ENCODE measurements at regions not wholly inside any gene's neighbourhood (a gene's known extent, or its start where the extent isn't known, plus 50 kb on each side); places are given as distances from the start of the nearest gene placed in this dataset.

DNA sequence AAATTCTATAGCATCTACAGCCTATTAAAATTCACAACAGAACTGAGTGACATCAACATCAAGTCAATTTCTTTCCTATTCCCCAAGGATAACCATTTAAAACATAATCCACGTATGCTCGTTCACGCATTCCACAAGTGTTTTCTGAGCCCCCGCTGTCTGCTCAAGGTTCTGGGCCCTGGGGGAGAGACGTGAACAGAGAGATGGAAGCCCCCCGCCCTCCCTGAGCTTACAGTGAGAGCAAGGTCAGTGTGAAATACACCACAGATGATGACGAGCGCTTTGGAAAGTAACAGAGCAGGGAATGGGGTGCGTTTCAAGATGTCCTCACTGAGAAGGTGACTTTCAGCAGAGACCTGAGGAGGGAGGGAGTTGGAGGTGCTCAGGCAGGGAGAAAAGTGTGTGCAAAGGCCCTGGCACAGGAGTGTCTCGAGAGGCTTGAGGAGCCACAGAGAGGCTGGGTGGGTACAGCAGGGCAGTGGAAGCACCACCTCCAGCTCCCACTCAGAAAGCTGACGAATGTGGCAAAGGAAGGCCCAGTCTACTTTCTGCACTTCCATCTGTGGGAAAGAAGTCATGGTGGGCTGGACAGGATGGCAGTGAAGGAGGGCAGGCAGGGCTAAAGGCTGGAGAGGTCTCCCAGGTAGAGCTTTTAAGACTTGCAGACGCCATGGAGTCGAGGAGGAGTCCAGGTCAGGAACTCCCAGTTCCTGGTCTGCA lies 88.3 kb downstream of the DLL1 start:
- no peak overlapping the region for H3K27ac ChIP-seq (ENCODE audit: low read depth in 2 of 2, low read length in 1 of 2)
- no peaks in the 10 kb centered on the region for H3F3A ChIP-seq (replicated peaks; ENCODE audit: insufficient read depth)
- no peak for DNase-seq
- peaks cover 0 to 8% of the 10 kb centered on the region in 2 experiments; a peak in 1 of 4 replicates for H3K4me1 ChIP-seq (ENCODE audit: control insufficient read depth in 1 of 2, insufficient read depth in 2 of 2, low read depth in 1 of 2, low read length in 1 of 2)
- ChIA-PET POLR2A (no interaction called here), CTCF (no interaction called here)
- WGBS (ENCODE audit: low lambda C conversion rate), result 36% methylated on average over 13 of the region's 13 CpGs
- no peak overlapping the region for H3K9ac ChIP-seq
- H3K4me3 ChIP-seq (ENCODE audit: low read depth in 2 of 2, low read length in 1 of 2), result no peak overlapping the region
- TF ChIP-seq, protein P1, sequence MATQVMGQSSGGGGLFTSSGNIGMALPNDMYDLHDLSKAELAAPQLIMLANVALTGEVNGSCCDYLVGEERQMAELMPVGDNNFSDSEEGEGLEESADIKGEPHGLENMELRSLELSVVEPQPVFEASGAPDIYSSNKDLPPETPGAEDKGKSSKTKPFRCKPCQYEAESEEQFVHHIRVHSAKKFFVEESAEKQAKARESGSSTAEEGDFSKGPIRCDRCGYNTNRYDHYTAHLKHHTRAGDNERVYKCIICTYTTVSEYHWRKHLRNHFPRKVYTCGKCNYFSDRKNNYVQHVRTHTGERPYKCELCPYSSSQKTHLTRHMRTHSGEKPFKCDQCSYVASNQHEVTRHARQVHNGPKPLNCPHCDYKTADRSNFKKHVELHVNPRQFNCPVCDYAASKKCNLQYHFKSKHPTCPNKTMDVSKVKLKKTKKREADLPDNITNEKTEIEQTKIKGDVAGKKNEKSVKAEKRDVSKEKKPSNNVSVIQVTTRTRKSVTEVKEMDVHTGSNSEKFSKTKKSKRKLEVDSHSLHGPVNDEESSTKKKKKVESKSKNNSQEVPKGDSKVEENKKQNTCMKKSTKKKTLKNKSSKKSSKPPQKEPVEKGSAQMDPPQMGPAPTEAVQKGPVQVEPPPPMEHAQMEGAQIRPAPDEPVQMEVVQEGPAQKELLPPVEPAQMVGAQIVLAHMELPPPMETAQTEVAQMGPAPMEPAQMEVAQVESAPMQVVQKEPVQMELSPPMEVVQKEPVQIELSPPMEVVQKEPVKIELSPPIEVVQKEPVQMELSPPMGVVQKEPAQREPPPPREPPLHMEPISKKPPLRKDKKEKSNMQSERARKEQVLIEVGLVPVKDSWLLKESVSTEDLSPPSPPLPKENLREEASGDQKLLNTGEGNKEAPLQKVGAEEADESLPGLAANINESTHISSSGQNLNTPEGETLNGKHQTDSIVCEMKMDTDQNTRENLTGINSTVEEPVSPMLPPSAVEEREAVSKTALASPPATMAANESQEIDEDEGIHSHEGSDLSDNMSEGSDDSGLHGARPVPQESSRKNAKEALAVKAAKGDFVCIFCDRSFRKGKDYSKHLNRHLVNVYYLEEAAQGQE (IDR thresholded peaks at IDR 0.05; ENCODE audit: low read depth, low read length), result no peak
- TF ChIP-seq POLR2AphosphoS5 (IDR thresholded peaks at IDR 0.05; ENCODE audit: low read depth, low read length), result no peak
- TF ChIP-seq GABPA (IDR thresholded peaks at IDR 0.05; ENCODE audit: low read depth), result no peak
- TF ChIP-seq RFX5 (IDR thresholded peaks at IDR 0.05; ENCODE audit: low read length), result no peak
- no peak for TF ChIP-seq JUND (IDR thresholded peaks at IDR 0.05)
- no peak for TF ChIP-seq CHD2 (IDR thresholded peaks at IDR 0.05; ENCODE audit: low read length, partially characterized antibody)
- TF ChIP-seq EP300 (IDR thresholded peaks at IDR 0.05; ENCODE audit: borderline replicate concordance in 1 of 2, low read depth in 1 of 2, low read length in 1 of 2), result no peak
- no peak for TF ChIP-seq RAD21 (IDR thresholded peaks at IDR 0.05; ENCODE audit: low read length)
- no peak for TF ChIP-seq RCOR1 (IDR thresholded peaks at IDR 0.05; ENCODE audit: low read length)
- TF ChIP-seq, protein P2, sequence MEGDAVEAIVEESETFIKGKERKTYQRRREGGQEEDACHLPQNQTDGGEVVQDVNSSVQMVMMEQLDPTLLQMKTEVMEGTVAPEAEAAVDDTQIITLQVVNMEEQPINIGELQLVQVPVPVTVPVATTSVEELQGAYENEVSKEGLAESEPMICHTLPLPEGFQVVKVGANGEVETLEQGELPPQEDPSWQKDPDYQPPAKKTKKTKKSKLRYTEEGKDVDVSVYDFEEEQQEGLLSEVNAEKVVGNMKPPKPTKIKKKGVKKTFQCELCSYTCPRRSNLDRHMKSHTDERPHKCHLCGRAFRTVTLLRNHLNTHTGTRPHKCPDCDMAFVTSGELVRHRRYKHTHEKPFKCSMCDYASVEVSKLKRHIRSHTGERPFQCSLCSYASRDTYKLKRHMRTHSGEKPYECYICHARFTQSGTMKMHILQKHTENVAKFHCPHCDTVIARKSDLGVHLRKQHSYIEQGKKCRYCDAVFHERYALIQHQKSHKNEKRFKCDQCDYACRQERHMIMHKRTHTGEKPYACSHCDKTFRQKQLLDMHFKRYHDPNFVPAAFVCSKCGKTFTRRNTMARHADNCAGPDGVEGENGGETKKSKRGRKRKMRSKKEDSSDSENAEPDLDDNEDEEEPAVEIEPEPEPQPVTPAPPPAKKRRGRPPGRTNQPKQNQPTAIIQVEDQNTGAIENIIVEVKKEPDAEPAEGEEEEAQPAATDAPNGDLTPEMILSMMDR (IDR thresholded peaks at IDR 0.05), result no peak
- no peak for TF ChIP-seq TEAD4 (IDR thresholded peaks at IDR 0.05; ENCODE audit: borderline replicate concordance, insufficient read depth)
- TF ChIP-seq FOXJ3 (CRISPR knock-in tag; IDR thresholded peaks at IDR 0.05), result no peak
- no peaks in the 10 kb centered on the region for H3K9me3 ChIP-seq
- H3K4me2 ChIP-seq, result no peak overlapping the region
- no peaks in the 10 kb centered on the region for H3K9me2 ChIP-seq
- H4K20me1 ChIP-seq (ENCODE audit: insufficient read depth), result no peaks in the 10 kb centered on the region
- H3K27me3 ChIP-seq (ENCODE audit: insufficient read depth), result no peaks in the 10 kb centered on the region
- no peaks in the 10 kb centered on the region for H3K79me2 ChIP-seq (ENCODE audit: insufficient read depth)
- no peaks in the 10 kb centered on the region for H3K36me3 ChIP-seq (replicated peaks in 1 of 2; ENCODE audit: control insufficient read depth in 1 of 2, insufficient read depth in 2 of 2, low read length in 1 of 2)
- H2AFZ ChIP-seq (ENCODE audit: low read depth), result no peak overlapping the region

DNA sequence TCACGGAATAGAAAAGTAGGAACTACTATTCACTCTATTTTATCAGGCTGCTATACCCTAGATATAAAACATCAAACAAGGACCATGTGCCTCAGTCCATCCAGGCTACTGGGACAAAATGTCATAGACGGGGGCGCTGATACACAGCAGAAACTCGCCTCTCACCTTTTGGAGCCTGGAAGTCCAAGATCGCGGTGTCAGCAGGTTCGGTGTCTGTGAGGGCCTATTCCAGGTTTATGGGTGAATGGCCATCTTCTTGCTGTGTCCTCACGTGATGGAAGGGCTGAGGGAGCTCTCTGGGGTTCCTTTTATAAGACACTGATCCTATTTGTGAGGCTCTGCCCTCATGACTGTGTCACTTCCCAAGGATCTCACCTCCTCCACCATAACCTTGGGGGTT lies 89.5 kb downstream of the DLL1 start:
- Histone ChIP-seq H3K9me2 (no peaks in the 10 kb centered on the region), H3K27ac (ENCODE audit: low read depth in 2 of 2, low read length in 1 of 2) (no peak overlapping the region), H3K4me1 (ENCODE audit: control insufficient read depth in 1 of 2, insufficient read depth in 2 of 2, low read depth in 1 of 2, low read length in 1 of 2) (no peaks in the 10 kb centered on the region), H2AFZ (ENCODE audit: low read depth) (no peak overlapping the region), H4K20me1 (ENCODE audit: insufficient read depth) (no peaks in the 10 kb centered on the region), H3K36me3 (replicated peaks in 1 of 2; ENCODE audit: control insufficient read depth in 1 of 2, insufficient read depth in 2 of 2, low read length in 1 of 2) (no peaks in the 10 kb centered on the region), H3K27me3 (ENCODE audit: insufficient read depth) (no peaks in the 10 kb centered on the region), H3K79me2 (ENCODE audit: insufficient read depth) (no peaks in the 10 kb centered on the region), H3K9ac (no peak overlapping the region), H3K9me3 (0 out of 2 replicates have a peak, but pooled peaks cover under 1% of the 10 kb centered on the region), H3K4me3 (ENCODE audit: low read depth in 2 of 2, low read length in 1 of 2) (no peak overlapping the region), H3K4me2 (no peak overlapping the region), H3F3A (replicated peaks; ENCODE audit: insufficient read depth) (no peaks in the 10 kb centered on the region)
- POLR2A ChIA-PET, result no interaction called here
- 34% methylated on average over 8 of the region's 8 CpGs for WGBS (ENCODE audit: low lambda C conversion rate)
- no peak for DNase-seq
- CTCF ChIA-PET, result no interaction called here
- TF ChIP-seq YY1 (IDR thresholded peaks at IDR 0.05; ENCODE audit: low read depth), result no peak
- TF ChIP-seq RCOR1 (IDR thresholded peaks at IDR 0.05; ENCODE audit: low read length), result no peak
- TF ChIP-seq GATA2 (CRISPR knock-in tag; IDR thresholded peaks at IDR 0.05), result no peak
- no peak for TF ChIP-seq NFIC (IDR thresholded peaks at IDR 0.05; ENCODE audit: borderline replicate concordance)
- TF ChIP-seq, protein P3, sequence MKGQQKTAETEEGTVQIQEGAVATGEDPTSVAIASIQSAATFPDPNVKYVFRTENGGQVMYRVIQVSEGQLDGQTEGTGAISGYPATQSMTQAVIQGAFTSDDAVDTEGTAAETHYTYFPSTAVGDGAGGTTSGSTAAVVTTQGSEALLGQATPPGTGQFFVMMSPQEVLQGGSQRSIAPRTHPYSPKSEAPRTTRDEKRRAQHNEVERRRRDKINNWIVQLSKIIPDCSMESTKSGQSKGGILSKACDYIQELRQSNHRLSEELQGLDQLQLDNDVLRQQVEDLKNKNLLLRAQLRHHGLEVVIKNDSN (IDR thresholded peaks at IDR 0.05; ENCODE audit: borderline replicate concordance, low read depth), result no peak
- TF ChIP-seq, protein P4, sequence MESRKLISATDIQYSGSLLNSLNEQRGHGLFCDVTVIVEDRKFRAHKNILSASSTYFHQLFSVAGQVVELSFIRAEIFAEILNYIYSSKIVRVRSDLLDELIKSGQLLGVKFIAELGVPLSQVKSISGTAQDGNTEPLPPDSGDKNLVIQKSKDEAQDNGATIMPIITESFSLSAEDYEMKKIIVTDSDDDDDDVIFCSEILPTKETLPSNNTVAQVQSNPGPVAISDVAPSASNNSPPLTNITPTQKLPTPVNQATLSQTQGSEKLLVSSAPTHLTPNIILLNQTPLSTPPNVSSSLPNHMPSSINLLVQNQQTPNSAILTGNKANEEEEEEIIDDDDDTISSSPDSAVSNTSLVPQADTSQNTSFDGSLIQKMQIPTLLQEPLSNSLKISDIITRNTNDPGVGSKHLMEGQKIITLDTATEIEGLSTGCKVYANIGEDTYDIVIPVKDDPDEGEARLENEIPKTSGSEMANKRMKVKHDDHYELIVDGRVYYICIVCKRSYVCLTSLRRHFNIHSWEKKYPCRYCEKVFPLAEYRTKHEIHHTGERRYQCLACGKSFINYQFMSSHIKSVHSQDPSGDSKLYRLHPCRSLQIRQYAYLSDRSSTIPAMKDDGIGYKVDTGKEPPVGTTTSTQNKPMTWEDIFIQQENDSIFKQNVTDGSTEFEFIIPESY (IDR thresholded peaks at IDR 0.05; ENCODE audit: borderline replicate concordance, low read depth), result no peak
- TF ChIP-seq TEAD4 (IDR thresholded peaks at IDR 0.05; ENCODE audit: borderline replicate concordance, insufficient read depth), result no peak
- TF ChIP-seq FOSL2 (IDR thresholded peaks at IDR 0.05; ENCODE audit: borderline replicate concordance, low read depth), result no peak
- TF ChIP-seq GABPA (IDR thresholded peaks at IDR 0.05; ENCODE audit: low read depth), result no peak
- TF ChIP-seq, protein P5, sequence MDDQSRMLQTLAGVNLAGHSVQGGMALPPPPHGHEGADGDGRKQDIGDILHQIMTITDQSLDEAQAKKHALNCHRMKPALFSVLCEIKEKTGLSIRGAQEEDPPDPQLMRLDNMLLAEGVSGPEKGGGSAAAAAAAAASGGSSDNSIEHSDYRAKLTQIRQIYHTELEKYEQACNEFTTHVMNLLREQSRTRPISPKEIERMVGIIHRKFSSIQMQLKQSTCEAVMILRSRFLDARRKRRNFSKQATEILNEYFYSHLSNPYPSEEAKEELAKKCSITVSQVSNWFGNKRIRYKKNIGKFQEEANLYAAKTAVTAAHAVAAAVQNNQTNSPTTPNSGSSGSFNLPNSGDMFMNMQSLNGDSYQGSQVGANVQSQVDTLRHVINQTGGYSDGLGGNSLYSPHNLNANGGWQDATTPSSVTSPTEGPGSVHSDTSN (IDR thresholded peaks at IDR 0.05), result no peak

Measured in SK-N-SH (cell line).